BJ (cell line): ENCODE measurements at regions not wholly inside any gene's neighbourhood (a gene's known extent, or its start where the extent isn't known, plus 50 kb on each side); places are given as distances from the start of the nearest gene placed in this dataset.

Source experiments
- CTCF ChIA-PET: fragments of 350-600 bp; formaldehyde crosslinking; extraction: SDS; loops from one replicate; lab custom pipeline; 2021; ENCODE audit warnings: antibody characterized with exemption, inconsistent platforms; lab: Yijun Ruan, JAX
- POLR2A ChIA-PET: fragments of 300-600 bp; sonication (Branson Sonifier 250); formaldehyde crosslinking; extraction: SDS; loops from one replicate; lab custom pipeline; 2021; ENCODE audit warnings: antibody characterized with exemption; lab: Charles Lee
- DNase-seq: peaks from one replicate; pipeline ENCODE4 v3.0.0-alpha.2; 2011; ENCODE audit warnings: low read depth
- H3K27me3 ChIP-seq: 2 replicates; pipeline ENCODE4 v1.6.0; 2011; ENCODE audit warnings: low read length; ENCODE audit not compliant: control insufficient read depth, insufficient read depth
- H3K36me3 ChIP-seq: 2 replicates; pipeline ENCODE4 v1.5.1; 2011; ENCODE audit warnings: low read length; ENCODE audit not compliant: control insufficient read depth, insufficient read depth
- H3K4me3 ChIP-seq: 2 replicates; pipeline ENCODE4 v1.5.1; 2011; ENCODE audit warnings: low read depth, mild to moderate bottlenecking, control low read depth, low read length
- TF ChIP-seq, protein P1 (sequence below): IDR thresholded peaks from 2 replicates; pipeline ENCODE4 v1.5.1; 2011; ENCODE audit warnings: low read depth, mild to moderate bottlenecking, control low read depth, inconsistent platforms, low read length, moderate library complexity; ENCODE audit not compliant: insufficient read depth

DNA sequence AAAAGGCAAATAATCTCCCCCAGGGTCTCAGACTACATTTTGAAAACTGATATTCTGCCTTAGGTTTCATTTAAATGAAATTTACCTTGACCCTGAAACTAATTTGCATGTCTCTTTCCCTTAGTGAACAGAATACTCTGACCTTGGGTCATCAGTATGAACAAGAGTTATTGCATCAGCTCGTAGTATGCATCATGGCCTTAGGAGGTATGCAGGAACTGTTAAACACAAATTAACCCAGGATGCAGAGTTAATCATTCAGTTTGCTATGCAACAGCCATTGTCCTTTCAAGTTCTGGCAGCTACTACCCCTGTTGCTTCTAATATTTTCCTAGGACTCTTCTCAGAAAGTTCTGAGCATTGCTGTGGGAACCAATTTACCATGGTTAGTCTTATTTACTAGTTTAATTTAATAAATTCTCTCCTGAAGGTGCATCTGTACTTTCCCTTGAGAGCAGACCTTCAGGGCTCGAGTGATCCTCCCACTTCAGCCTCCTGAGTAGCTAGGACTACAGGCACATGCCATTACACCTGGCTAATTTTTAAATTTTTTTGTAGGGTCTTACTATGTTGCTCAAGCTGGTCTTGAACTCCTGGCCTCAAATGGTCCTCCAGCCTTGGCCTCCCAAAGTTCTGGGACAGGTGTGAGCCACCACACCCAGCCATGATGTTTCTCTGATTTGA lies 126.7 kb downstream of the TTC6 start:
- no peak overlapping the region for H3K4me3 ChIP-seq
- H3K27me3 ChIP-seq: no peaks in the 10 kb centered on the region
- TF ChIP-seq, protein P1, sequence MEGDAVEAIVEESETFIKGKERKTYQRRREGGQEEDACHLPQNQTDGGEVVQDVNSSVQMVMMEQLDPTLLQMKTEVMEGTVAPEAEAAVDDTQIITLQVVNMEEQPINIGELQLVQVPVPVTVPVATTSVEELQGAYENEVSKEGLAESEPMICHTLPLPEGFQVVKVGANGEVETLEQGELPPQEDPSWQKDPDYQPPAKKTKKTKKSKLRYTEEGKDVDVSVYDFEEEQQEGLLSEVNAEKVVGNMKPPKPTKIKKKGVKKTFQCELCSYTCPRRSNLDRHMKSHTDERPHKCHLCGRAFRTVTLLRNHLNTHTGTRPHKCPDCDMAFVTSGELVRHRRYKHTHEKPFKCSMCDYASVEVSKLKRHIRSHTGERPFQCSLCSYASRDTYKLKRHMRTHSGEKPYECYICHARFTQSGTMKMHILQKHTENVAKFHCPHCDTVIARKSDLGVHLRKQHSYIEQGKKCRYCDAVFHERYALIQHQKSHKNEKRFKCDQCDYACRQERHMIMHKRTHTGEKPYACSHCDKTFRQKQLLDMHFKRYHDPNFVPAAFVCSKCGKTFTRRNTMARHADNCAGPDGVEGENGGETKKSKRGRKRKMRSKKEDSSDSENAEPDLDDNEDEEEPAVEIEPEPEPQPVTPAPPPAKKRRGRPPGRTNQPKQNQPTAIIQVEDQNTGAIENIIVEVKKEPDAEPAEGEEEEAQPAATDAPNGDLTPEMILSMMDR: no peak
- CTCF ChIA-PET: no interaction called here
- no peak for DNase-seq
- POLR2A ChIA-PET: no interaction called here
- no peaks in the 10 kb centered on the region for H3K36me3 ChIP-seq

DNA sequence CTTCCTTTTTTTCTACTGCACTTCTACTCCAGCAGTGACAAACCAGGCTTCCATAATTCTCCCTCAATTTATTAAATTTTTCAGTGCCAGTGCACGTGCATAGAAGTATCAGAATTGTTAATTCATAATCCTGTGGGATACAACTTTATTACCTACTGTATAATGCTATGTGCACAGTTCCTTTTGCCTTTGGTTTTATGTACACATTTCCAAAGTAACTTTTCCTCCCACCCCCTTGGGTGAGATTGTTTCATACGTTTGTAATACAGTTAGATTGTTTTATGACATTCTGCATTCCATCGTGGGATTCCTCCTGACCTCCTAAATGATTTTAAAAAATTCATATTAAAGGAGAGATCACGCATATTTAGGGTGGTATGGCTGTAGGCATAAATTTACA lies 128.1 kb downstream of the TTC6 start:
- Histone ChIP-seq H3K27me3 (no peaks in the 10 kb centered on the region), H3K36me3 (no peaks in the 10 kb centered on the region), H3K4me3 (no peak overlapping the region)
- no peak for DNase-seq
- TF ChIP-seq, protein P1: no peak
- ChIA-PET CTCF (no interaction called here), POLR2A (no interaction called here)

DNA sequence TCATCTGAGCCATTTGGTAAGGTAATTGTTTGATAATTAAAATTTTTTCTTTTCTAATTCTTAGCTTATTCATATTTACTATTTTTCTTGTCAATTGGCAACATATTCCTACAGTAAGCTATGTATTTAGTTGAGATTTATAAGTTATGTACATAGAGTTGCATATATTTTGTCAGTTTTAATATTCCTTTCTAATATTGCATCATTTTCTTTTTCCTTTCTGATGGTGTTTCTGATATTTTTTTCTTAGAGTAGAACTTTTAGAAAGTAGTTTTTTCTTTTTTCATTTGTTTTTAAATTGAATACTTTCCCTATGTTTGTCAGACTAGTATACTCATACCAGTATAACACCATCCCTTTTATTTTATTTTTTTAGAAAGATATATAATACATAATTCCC lies 131.3 kb downstream of the TTC6 start:
- ChIA-PET CTCF (interaction anchor here (1.1 kb wide), 1 partner anchor 148 kb away, joined by 3 read pairs; no protein-coding TSS in a partner anchor), POLR2A (no interaction called here)
- DNase-seq: no peak
- TF ChIP-seq, protein P1: no peak
- H3K27me3 ChIP-seq: no peaks in the 10 kb centered on the region
- H3K4me3 ChIP-seq: no peak overlapping the region
- no peaks in the 10 kb centered on the region for H3K36me3 ChIP-seq

DNA sequence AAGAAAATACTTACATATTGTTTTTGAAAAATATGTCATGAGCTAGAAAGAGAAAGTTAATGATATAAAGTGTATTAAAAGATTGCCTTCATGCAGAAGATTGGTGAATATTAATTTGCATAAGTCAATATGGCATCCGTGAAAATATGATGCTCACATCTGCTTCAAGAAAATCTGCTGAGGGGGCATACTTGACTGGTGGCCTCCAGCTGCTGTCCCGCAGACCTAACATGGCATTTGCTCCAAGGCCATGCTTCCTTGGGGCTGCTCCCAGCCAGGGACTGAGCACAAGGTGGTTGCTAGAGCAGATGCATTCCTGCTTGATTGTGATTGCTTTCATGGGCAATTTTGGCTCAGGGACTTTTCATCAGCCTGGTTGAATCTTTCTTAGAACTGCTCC lies 133.8 kb downstream of the TTC6 start:
- ChIA-PET CTCF (no interaction called here), POLR2A (no interaction called here)
- no peak overlapping the region for H3K4me3 ChIP-seq
- TF ChIP-seq, protein P1: no peak
- no peaks in the 10 kb centered on the region for H3K27me3 ChIP-seq
- H3K36me3 ChIP-seq: no peaks in the 10 kb centered on the region
- no peak for DNase-seq

DNA sequence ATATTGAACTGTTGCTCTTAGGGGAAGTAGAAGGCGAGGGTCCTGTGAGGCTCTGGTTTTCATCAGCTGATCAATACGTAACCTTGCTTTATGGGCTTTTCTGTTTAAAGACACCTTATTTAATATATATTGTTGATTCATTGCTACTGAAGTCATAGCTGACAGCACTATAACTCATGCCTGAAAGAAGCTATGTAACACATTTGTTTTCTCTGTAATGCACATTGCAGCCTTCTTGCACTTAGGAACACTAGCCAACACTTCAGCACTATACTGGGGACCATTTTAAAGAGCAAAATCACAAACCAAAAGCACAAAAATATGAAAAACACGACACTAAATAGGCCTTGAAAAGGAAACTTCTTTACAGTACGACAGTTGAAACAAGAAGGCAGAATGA lies 135.7 kb downstream of the TTC6 start:
- no peaks in the 10 kb centered on the region for H3K27me3 ChIP-seq
- H3K4me3 ChIP-seq: no peak overlapping the region
- ChIA-PET POLR2A (no interaction called here), CTCF (interaction anchor here (1.5 kb wide), 1 partner anchor 21 kb away, joined by 4 read pairs; no protein-coding TSS in a partner anchor)
- DNase-seq: no peak
- TF ChIP-seq, protein P1: no peak
- no peaks in the 10 kb centered on the region for H3K36me3 ChIP-seq
